ENCODE measurements at regions not wholly inside any gene's neighbourhood (a gene's known extent, or its start where the extent isn't known, plus 50 kb on each side); places are given as distances from the start of the nearest gene placed in this dataset.

DNA sequence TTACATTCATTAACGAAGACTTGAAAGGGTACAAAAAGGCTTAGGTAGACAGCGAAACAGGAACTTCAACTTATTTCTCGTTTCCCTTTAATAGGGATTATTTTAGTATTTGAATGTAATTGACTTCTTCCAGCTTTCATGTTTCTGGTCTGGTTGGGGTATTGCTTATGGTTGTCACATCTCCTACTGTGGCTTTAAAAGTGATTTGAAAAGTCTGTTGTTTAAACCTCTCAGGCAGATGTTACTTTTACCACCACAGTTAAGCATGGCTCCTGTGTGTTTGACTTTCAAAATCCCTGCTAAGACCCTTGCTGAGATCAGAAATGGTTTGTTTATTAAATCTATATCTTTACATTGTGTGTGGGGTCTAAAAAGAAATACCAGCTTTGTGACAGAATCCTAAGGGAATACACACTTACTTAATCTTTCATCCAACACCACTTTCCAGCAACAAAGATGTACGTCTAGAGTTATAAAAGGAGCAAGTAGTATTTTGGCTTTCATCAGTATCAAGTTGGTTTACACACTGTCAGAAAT, 661.2 kb downstream of the FAT4 start:
- DNase-seq, result no peak

DNA sequence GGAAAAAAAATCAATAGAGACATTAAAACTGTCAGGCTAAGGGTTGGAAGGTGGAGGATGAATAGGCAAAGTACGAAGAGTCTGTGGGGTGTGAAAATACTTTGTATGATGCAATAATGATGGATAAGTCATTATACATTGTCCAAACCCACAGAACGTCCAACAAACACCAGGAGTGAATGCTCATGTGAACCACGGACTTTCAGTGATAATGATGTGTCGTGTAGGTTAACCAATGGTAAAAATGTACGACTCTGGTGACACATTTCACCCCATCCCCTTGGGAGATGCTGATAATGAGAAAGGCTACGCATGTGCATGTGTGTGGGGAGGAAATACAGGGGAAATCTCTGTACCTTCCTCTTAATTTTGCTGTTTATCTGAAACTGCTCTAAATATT, 665.2 kb downstream of the FAT4 start:
- DNase-seq, result no peak

DNA sequence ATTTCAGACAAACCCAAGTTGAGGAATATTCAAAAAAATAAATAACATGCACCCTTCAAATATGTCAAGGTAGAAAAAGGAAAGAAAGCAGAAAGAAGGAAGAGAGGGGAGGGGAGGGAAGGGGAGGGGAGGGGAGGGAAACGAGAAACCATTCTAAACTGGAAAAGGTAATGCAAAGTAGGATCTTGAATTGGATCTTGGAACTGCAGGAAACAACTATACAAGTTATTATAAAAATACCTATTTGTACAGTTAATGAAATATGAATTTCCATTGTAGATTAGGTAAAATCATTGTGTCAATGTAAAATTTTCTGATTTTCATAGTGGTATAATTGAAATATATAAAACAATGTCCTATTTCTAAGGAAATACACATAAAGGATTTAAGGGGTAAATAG, 668.4 kb downstream of the FAT4 start:
- no peak for DNase-seq

DNA sequence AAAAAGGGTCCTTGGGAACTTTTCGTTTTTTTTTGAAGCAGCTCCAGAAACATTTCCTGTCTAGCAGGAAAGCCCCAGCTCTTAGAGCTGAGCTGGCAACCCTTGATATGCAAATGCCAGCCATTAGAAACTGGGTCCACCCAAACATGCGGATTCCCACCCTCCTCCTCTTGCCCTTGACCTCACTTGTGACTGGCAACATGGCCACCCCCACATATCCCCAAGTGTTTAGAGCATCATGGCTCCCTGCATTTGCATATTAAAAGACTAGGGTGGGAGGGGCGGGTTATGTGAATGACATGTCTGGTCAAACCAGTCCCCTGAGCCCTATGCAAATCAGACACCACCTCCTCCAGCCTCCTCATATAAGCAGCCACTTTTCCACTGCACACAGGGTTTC, 671.1 kb downstream of the FAT4 start:
- DNase-seq, result no peak

DNA sequence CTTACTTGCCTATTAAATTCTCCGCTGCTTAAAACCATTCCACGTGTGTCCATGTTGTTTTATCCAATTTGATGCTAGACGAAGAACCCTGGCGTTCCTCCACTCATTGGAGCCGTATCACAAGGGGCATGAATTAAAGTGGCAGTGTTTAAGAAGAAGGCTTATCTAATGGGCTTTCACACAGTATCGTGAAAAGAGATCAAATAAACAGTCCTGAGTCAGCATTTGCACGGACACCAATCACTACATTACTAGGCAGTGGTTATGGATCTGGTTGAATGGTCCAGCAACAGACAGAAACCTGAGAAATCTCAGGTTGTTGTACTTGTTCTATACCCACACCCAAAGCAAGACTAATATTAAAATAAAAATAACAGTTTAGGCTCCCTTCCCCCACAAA, 671.6 kb downstream of the FAT4 start:
- DNase-seq, result no peak

DNA sequence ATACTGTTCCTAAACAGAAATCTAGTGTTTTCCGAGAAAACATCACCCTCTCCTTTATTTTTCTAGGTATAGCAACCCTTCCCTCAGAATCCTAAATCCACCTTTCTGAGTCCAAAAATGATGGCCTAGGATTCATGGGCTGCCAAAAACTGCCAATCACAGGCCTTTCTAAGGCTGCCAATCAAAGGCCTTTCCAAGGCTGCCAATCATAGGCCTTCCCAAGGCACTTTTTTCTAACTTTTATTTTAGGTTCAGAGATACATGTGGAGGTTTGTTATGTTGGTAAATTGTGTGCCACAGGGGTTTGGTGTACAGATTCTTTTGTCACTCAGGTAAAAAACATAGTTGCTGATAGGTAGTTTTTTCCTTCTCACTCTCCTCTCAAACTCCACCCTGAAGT, 673.7 kb downstream of the FAT4 start:
- no peak for DNase-seq

DNA sequence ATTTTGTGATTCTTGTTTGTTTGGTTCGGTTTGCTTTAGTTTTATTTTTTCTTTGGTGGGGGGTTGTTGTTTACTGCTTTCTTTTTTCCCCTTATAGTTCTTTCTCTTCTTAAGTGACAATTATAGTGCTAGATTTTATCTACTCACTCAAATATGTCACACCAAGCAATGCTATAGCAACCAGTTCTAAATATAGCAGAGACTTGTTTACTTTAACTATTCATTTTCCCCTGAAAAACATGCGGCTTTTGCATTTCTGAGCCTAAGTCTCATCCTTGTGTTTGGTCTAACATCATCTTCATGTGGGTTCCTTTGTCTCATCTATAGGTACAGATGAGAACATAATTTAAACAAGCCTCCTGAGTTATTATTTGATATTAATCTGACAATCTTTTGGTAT, 676.6 kb downstream of the FAT4 start:
- DNase-seq, result no peak

DNA sequence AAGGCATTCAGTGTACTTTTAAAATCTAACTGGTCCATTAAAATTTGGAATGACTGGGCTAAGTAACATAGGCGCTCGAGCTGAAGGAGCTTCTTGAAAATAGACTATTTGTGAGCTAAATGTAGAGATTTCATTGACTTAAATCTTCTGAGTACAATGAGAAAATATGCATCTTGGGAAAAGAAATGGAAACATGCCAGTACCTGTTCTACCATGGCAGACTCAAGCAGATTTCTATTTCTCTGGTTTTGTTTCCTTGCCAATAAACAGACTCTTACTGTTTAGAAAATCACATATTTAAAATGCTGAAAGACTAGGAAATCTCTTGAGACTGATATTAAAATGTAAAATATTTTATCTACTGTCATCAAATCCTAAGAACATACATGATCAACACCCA, 678.1 kb downstream of the FAT4 start:
- no peak for DNase-seq

DNA sequence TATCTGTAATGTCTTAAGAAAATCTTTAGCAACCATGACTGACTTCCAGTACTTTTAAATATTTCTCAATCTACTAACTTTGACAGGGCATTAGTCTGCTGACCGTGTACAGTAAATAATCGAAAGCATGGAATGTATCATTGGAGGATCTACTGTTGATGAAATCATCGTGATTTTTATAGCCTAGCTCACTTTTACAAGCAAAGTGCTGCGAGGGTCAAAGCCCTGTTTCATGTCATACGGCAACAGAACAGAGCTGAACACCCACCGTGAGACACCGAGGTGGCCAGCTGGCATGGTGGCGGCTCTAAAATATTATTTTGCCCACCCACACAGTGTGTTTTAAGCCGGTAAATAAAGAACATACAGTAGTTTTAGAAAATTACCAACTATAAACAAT, 679.3 kb downstream of the FAT4 start:
- DNase-seq, result no peak

DNA sequence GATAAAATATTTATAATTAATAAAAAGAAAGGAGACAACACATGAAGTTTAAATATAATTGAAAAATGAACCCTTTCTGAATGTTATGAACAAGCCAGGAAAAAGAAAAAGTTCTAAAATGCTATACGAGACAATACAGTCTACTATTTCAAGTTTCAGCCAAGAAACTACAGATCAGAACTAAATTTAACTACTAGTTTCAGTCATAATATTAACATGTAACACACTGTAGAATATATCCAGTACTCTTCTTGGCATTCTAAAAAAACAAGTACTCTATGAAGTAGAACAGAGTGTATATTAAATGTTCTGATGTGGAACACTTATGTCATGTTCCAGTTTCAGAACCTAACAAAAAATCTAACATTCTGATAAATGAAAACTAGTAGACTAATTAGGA, 679.7 kb downstream of the FAT4 start:
- DNase-seq, result no peak

DNA sequence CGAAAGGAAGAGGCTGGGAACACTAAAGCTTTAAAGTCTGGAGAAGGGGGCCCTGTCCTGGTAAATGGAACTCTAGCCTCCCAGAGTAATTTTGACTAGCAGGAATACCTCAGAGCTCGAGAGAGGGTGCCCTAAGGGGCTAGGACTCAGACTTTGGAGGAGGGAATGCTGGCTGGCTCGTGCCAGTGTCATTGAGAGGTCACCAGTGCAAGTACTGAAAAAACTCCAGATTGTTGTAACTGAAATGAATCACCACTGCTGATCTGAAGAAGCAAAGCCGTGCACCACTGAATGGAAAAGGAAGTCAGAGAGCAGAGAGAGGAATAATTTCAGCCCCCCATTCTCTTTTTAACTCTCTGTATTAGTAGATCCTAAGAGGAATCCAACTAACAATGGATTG, 690.2 kb downstream of the FAT4 start:
- DNase-seq, result no peak

DNA sequence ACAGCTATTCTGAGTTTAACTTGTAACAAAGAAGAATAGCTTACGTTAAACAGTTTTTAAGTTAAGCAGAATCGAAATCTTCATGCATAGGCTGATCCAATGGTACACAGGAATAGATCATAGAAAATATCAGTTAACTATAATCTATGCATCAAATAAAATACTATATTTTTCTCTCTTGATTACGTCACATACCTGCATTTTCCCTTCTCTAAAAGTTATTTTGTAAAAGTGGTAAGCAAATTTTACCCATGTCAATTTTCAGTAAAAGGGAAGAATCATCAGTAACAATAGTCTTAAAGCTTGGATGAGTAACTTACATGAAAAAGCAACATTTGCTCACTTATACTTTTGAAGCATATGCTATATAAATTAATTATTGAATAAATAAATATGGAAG, 692.4 kb downstream of the FAT4 start:
- no peak for DNase-seq

DNA sequence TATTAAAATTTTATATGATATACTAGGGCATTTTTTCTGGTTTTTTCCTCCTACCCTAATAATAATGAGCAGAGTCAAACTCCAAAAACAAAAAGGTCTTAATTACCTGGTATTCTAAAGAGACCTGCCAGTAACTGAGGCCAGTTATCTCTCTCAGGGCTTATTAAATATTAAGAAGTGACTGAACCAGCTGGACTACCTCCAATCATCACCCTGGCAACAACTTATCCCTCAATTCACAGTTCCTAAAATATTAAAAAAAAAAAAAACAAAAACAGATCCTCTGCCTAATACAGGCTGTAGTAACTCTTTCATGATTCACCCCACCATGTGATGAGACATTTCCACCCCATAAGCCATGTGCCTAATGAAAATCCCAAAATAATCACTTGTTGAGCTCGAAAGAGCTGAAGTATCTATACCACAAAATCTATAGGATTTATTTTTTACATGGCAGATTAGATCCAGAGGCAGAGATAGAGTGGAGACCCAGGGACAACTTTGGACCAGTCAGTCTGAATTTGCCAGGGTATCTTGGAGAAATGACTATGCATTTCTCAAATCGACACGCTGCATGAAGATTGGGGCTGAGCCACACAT, 698.0 kb downstream of the FAT4 start:
- DNase-seq, result no peak

DNA sequence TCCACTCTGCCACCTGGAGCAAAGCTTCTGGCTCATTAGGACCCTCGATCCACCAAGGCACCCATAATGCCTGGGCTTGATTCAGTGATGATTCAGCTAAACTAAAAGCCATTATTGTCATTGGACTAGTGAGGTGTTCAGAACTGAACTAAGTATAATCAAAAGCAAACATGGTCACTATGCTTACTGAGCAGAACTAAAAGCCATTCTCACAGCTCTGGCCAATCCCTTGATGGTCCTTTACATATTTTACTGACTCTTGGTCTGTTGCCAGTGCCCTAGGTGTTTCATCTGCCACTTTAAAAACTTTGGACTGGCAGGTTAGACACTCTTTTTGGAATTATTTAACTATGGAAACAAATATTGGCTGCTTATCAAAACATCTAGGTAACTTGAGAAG, 703.5 kb downstream of the FAT4 start:
- no peak for DNase-seq

DNA sequence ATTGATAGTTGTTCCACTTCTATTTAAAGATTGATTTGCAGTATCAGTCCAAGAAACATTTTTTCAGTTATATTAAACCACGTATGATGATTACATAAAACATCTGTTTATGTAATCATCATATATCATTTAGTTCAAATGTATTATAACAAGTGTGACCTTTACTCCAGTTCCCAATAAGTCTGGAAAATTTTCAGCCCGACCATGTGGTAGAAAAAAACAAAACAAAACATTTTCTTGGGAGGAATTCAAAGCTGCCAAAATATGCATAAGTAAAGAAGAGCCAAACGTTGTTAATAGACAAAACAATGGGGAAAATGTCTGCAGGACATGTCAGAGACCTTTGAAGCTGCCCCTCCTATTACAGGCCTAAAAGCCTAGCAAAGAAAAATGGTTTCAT, 709.1 kb downstream of the FAT4 start:
- no peak for DNase-seq

DNA sequence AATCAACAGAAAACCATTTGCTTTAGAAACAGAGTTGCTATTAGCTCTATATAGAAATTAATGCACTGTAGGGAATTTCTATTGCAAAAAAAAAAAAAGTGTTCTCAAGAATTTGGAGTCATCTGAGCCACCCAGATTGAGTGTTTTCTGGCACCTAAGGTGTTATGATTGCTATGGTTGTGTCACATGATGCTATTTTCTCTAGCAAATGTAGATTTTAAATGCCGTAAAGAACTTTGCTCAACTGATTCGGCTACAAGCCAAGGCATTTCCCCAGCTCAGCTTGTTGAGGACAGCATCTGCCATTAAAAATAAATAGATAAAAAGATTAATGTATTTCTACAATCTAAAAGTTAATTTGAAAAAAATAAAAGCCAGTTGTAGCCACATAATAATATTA, 712.8 kb downstream of the FAT4 start:
- no peak for DNase-seq

DNA sequence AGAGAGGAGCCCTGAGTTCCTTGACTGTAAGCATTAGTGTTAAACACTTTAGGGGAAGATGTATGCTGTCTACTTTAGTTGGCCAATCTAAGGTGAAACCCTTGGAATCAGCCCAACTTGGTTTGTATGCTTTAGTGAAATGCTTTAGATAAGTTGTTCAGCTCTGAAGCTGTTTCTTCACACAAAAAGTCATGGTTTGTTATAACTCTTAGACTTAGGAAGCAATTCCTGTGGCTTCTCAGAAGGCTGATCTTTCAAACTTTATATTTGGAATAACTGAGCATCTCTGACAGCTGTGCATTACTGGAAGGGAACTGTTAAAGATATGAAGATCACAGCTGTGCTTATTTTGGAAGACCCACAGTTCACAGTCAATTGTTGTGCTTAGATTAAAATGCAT, 714.1 kb downstream of the FAT4 start:
- DNase-seq, result no peak

DNA sequence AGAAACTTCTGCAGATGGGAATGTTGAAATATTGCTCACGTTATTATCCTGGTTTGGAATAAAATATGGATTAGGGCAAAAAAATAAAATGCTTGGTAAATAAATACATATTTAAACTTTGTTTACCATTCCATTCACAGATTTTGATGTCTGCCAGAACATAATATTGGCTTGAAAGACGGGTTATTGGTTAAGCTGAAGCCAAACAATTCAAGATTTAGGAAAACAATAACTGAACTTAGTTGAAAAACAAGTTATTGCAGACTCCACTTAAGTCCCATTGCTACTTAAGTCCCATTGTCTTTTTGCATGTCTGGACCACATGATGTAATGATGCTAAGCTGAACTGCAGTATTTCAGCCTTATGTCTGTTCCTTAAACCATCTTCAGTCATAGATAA, 722.5 kb downstream of the FAT4 start:
- DNase-seq, result no peak

DNA sequence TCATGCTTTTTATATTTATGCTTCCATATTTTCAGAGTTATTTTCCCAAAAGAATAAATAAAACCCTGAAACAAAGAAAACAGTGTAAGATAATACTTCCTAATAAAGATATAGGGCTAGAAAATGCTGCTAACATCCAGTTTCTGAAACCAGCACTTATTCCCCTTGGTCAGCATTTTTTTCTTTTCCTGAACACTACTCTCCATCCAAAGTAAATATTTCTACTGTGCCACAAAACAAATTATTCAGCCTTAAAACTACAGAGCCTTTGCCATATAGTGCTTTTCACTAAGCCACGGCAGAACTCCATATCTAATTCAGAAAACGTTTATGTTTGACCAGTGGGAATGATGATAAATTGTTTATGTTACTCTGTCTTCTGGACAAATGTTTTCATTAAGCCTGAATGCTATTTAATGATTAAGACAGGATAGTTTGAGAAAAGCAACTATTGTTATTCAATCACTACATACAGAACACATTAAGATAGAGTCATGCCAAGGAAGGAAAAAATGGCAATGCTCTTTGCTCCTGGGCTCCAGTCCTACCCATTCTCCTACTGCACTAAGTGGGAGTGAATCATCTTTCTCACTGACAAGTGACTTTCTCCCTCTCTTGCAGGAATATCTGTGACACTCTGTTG, 723.9 kb downstream of the FAT4 start:
- no peak for DNase-seq

DNA sequence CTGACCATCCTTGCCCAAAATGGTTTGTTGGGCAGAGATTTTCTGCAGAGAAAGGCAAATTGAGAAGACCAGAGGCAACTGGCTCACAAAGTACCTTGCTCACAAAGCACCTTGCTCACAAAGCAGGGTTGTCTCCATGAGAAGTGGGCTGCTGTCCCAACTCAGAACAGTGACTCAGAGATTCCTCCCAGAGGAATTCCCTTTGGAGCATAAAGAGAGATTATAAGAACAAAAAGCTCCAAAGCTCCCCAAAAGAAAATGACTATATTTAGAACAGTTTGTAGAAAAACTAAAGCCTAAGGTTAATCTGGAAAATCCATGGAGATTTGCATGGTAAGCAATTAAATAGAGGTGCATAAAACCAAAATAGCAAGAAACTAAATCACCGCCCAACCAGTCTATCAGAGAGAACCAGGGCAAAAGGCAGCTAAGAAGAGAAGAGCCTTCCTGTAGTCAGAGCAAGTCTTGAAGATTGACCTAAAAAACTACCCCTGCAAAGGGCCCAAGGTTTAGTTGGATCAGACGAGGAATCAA, 731.4 kb downstream of the FAT4 start:
- DNase-seq, result no peak

DNA sequence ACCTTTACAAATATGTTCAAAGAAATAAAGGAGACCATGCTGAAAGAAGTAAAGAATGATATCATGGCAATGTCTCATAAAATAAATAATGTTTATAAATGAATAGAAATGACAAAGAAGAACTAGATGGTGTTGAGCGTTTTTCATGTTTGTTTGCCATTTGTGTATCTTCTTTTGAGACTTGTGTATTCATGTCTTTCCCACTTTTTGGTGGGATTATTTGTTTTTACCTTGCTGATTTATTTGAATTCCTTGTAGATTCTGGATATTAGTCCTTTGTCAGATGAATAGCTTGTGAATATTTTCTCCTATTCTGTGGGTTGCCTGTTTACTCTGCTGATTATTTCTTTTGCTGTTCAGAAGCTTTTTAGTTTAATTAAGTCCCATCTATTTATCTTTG, 732.4 kb downstream of the FAT4 start:
- DNase-seq, result no peak

DNA sequence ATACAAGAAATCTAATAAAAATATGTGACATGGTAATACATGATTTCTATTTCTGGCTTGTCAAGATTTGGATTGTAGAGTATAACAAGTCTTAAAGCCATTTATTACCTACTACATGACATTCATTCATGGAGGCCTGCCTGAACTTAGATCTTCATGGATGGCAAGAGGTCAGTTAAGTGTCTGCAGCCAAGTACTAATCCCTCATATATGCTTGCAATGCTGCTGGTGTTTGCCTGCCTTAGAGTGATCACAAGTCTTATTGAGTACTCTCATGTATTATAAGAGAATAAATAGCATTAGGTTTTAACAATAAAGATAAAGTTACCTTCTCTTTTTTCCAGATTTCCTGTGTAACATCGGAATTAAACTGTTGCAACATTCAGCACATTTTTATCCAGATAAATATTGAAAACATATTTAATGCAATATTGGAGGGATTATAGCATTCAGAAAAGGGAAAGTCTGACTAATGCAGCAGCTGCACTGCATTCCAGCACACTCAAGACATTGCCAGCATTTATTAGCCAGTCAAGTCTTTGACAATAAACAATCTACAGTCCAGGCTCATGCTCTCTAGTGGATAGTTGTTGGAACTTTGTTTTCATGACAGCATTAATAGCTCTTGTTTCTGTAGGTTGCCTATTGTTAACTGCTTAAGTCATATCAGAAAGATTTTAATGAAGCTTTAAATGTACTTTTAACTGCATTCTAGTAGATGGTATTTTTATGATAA, 737.1 kb downstream of the FAT4 start:
- no peak for DNase-seq

DNA sequence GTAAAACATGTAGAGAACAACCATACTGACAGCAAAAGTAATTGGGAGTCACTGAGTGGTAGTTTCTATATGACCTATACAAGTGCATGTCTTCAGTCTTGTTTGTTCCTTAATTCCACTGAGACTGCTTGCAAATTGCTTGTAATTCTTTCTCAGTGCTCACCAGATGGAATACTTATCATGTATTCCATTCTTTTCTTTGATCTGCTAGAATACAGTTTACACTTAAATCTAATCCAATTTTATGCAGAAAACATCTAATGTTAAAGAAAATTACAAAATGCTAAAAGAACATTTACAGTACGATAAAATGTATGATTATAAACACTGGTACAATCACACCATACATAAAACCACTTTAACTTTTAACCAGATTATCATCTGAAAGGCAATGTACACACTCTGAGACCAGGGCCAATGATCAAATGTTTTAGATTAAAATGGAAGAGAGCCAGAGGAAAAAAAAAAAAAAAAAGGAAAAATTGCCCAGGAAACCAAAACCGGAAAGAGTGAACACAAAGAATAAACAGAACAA, 741.4 kb downstream of the FAT4 start:
- DNase-seq, result no peak

DNA sequence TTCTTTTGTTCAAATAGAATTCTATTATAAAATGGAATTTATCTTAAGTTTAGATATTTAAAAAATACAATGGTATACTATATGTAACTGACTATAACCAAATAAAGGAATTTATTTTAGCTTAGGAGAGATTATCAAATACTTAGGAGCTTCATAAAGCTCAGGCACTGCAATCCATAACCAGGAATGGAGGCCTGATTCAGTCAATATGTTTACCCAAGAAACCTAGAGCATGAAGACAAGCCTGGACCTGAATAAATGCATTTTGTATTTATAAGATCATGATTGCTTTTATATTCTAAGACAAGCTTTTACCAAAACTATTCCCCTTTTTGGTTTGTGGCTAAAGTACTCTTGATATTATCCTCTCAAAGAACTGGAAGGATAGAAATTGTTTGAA, 742.6 kb downstream of the FAT4 start:
- DNase-seq, result no peak

Data from Kasumi-1 (cell line).